K562 (cell line): ENCODE measurements at regions not wholly inside any gene's neighbourhood (a gene's known extent, or its start where the extent isn't known, plus 50 kb on each side); places are given as distances from the start of the nearest gene placed in this dataset.

Experiments used
- ATAC-seq: fragments of 200-7000 bp; cut with Tn5 transposase; 3 replicates; pipeline ENCODE4 v1.9.1; 2020; ENCODE audit warnings: moderate library complexity
- BruUV-seq: library from RNA; stranded (reverse); fragments of 400-500 nt; replicated peaks from 2 replicates; lab custom pipeline; 2021; lab: Mats Ljungman, UMichigan
- CTCF ChIA-PET: fragments of 300-600 bp; formaldehyde crosslinking; extraction: SDS; loops from one replicate; lab custom pipeline; 2021; ENCODE audit warnings: low intra/inter-chr PET ratio; lab: Yijun Ruan, JAX
- POLR2A ChIA-PET: fragments of 300-600, 350-650 bp; sonication (Branson Sonifier 250); formaldehyde crosslinking; extraction: SDS; loops from one replicate; lab custom pipeline; 2021; ENCODE audit warnings: antibody characterized with exemption, inconsistent platforms; lab: Yijun Ruan, JAX
- DNase-seq, 4 experiments: peaks; one replicate each; pipeline versions ENCODE4 v3.0.0 to v3.0.0-alpha.2; 2011 to 2018; ENCODE audit warnings: low spot score in 3 of 4, mixed read lengths in 3 of 4; ENCODE audit errors: extremely low read depth in 1 of 4
- FAIRE-seq: peaks from 2 replicates; lab custom pipeline; 2011; peaks lifted over from hg19 to GRCh38; lab: Jason Lieb, UNC
- H2AFZ ChIP-seq: 2 replicates; pipeline ENCODE4 v1.6.0; 2011; ENCODE audit warnings: low read depth, low read length, control low read depth, inconsistent platforms
- H3K27ac ChIP-seq: fragments of 200-600 bp; 3 replicates; pipeline ENCODE4 v1.8.0; 2011; ENCODE audit warnings: low read depth, mild to moderate bottlenecking, control low read depth, inconsistent platforms, low read length, moderate library complexity, mixed read lengths; ENCODE audit errors: extremely low read depth
- H3K27me3 ChIP-seq, 2 experiments: fragments of 300-600 bp in 1 of 2; 2 replicates in 1 of 2; 3 replicates in 1 of 2; pipeline versions ENCODE4 v1.6.0 to v1.8.0; 2011; ENCODE audit warnings: inconsistent platforms in 2 of 2, low read length in 2 of 2, mild to moderate bottlenecking in 1 of 2, mixed read lengths in 1 of 2, moderate library complexity in 1 of 2; ENCODE audit not compliant: control insufficient read depth in 2 of 2, insufficient read depth in 2 of 2
- H3K36me3 ChIP-seq: fragments of 300-600 bp; 3 replicates; pipeline ENCODE4 v1.8.0; 2011; ENCODE audit warnings: mild to moderate bottlenecking, low read length, inconsistent platforms; ENCODE audit not compliant: control insufficient read depth, insufficient read depth
- H3K4me1 ChIP-seq, 2 experiments: fragments of 200-600 bp in 1 of 2; replicated peaks in 1 of 2; 2 replicates in 1 of 2; 3 replicates in 1 of 2; pipeline versions ENCODE4 v1.5.1 to v1.8.0; 2011; ENCODE audit warnings: inconsistent platforms in 2 of 2, low read length in 2 of 2, mild to moderate bottlenecking in 1 of 2, mixed read lengths in 1 of 2, moderate library complexity in 1 of 2; ENCODE audit not compliant: control insufficient read depth in 2 of 2, insufficient read depth in 2 of 2
- H3K4me2 ChIP-seq: 2 replicates; pipeline ENCODE4 v1.6.1; 2011; ENCODE audit warnings: low read length, control low read depth, inconsistent platforms, mixed read lengths; ENCODE audit not compliant: insufficient read depth
- H3K4me3 ChIP-seq: fragments of 200-600 bp; sonication (generic), shearing (Covaris generic); 2 replicates; pipeline ENCODE4 v1.5.1; 2016; ENCODE audit warnings: control low read depth, inconsistent platforms
- H3K79me2 ChIP-seq: fragments of 200-600 bp; 3 replicates; pipeline ENCODE4 v1.8.0; 2011; ENCODE audit warnings: low read length, inconsistent platforms; ENCODE audit not compliant: control insufficient read depth, insufficient read depth
- H3K9ac ChIP-seq, 2 experiments: 2 replicates each; pipeline versions ENCODE4 v1.6.0 to v1.6.1; 2011; ENCODE audit warnings: low read depth in 2 of 2, low read length in 2 of 2, control low read depth in 1 of 2, inconsistent platforms in 1 of 2, mild to moderate bottlenecking in 1 of 2, mixed read lengths in 1 of 2; ENCODE audit not compliant: insufficient read depth in 1 of 2
- H3K9me1 ChIP-seq: one replicate; pipeline ENCODE4 v1.6.0; 2011; ENCODE audit warnings: inconsistent platforms, mild to moderate bottlenecking, low read length, moderate library complexity; ENCODE audit not compliant: control insufficient read depth, insufficient read depth
- H3K9me3 ChIP-seq: replicated peaks from 2 replicates; pipeline ENCODE4 v1.5.1; 2011; ENCODE audit warnings: low read depth, low read length, inconsistent platforms; ENCODE audit not compliant: control insufficient read depth, insufficient read depth
- H4K20me1 ChIP-seq: replicated peaks from 2 replicates; pipeline ENCODE4 v1.6.1; 2011; ENCODE audit warnings: low read length, inconsistent platforms, mixed read lengths; ENCODE audit not compliant: control insufficient read depth, insufficient read depth
- E2F3 ChIP-seq: fragments of 250-450 bp; sonication (Bioruptor Pico); IDR thresholded peaks from 2 replicates; pipeline ENCODE4 v1.4.0; 2020; ENCODE audit warnings: mild to moderate bottlenecking
- EZH2 ChIP-seq: IDR thresholded peaks from 2 replicates; pipeline ENCODE4 v1.6.1; 2012; ENCODE audit warnings: low read depth, mild to moderate bottlenecking, inconsistent platforms, low read length, borderline replicate concordance
- FOXO4 ChIP-seq: fragments of 450-650 bp; formaldehyde crosslinking; IDR thresholded peaks from 2 replicates; pipeline ENCODE4 v1.4.0; 2020; ENCODE audit warnings: mild to moderate bottlenecking, moderate library complexity
- GTF2A2 ChIP-seq: IDR thresholded peaks from 2 replicates; pipeline ENCODE4 v1.6.1; 2016; ENCODE audit warnings: mild to moderate bottlenecking, missing genetic modification characterization, missing compliant biosample characterization
- HNRNPLL ChIP-seq: fragments of 200-400 bp; formaldehyde crosslinking; IDR thresholded peaks from 2 replicates; pipeline ENCODE4 v1.6.1; 2017; ENCODE audit warnings: low read length, low read depth, mild to moderate bottlenecking; ENCODE audit not compliant: poor library complexity, severe bottlenecking
- HSF4 ChIP-seq: fragments of 250-450 bp; sonication (Bioruptor Pico); IDR thresholded peaks from 2 replicates; pipeline ENCODE4 v2.1.2; 2022; ENCODE audit warnings: mild to moderate bottlenecking, moderate library complexity, borderline replicate concordance
- MTA3 ChIP-seq: fragments of 450-650 bp; formaldehyde crosslinking; IDR thresholded peaks from 2 replicates; pipeline ENCODE4 v1.6.1; 2017; ENCODE audit warnings: mild to moderate bottlenecking, borderline replicate concordance
- MXD1 ChIP-seq: fragments of 250-450 bp; sonication (Bioruptor Pico); IDR thresholded peaks from 2 replicates; pipeline ENCODE4 v1.8.0; 2021; ENCODE audit warnings: borderline replicate concordance, mild to moderate bottlenecking, moderate library complexity; ENCODE audit not compliant: poor library complexity, severe bottlenecking
- PML ChIP-seq: IDR thresholded peaks from 2 replicates; pipeline ENCODE4 v1.6.1; 2012; ENCODE audit warnings: low read length, inconsistent platforms
- SAP30 ChIP-seq: fragments of 200-600 bp; sonication (generic); IDR thresholded peaks from 2 replicates; pipeline ENCODE4 v1.6.1; 2012; ENCODE audit warnings: borderline replicate concordance, low read depth, mild to moderate bottlenecking, moderate library complexity, low read length, control low read depth, inconsistent platforms; ENCODE audit not compliant: insufficient read depth, poor library complexity, severe bottlenecking
- SETDB1 ChIP-seq: IDR thresholded peaks from one replicate; pipeline ENCODE4 v1.6.1; 2012; ENCODE audit warnings: low read length, control low read depth, inconsistent platforms
- SRSF7 ChIP-seq: fragments of 200-400 bp; formaldehyde crosslinking; optimal IDR thresholded peaks from 2 replicates; pipeline ENCODE3; 2017; ENCODE audit warnings: mild to moderate bottlenecking, low read depth, low read length
- TCF15 ChIP-seq: fragments of 250-450 bp; sonication (Bioruptor Pico); IDR thresholded peaks from 2 replicates; pipeline ENCODE4 v1.8.0; 2022; ENCODE audit warnings: moderate library complexity, mild to moderate bottlenecking, inconsistent platforms
- THRAP3 ChIP-seq: fragments of 450-650 bp; IDR thresholded peaks from 2 replicates; pipeline ENCODE4 v1.6.1; 2016; ENCODE audit warnings: mild to moderate bottlenecking, inconsistent platforms, borderline replicate concordance
- ZEB2 ChIP-seq: fragments of 450-650 bp; IDR thresholded peaks from 2 replicates; pipeline ENCODE4 v1.6.1; 2016
- ZFP1 ChIP-seq: fragments of 450-650 bp; formaldehyde crosslinking; IDR thresholded peaks from 2 replicates; pipeline ENCODE4 v1.4.0; 2020; ENCODE audit warnings: mild to moderate bottlenecking, mixed read lengths
- ZNF253 ChIP-seq: fragments of 250-450 bp; sonication (Bioruptor Pico); conservative IDR thresholded peaks from 2 replicates; pipeline ENCODE4 v1.6.1; 2021; ENCODE audit warnings: mild to moderate bottlenecking
- ZNF586 ChIP-seq: fragments of 450-650 bp; formaldehyde crosslinking; conservative IDR thresholded peaks from 2 replicates; pipeline ENCODE4 v1.4.0; 2020; ENCODE audit warnings: mild to moderate bottlenecking, moderate library complexity
- ZNF655 ChIP-seq: fragments of 250-450 bp; sonication (Bioruptor Pico); IDR thresholded peaks from 2 replicates; pipeline ENCODE4 v1.5.0; 2021
- ZNF780A ChIP-seq: fragments of 250-450 bp; sonication (Bioruptor Pico); IDR thresholded peaks from 2 replicates; pipeline ENCODE4 v1.5.0; 2021; ENCODE audit warnings: mild to moderate bottlenecking
- WGBS: fragments of 100-300 bp; shearing (Covaris generic); methylation state at CpG from one replicate; pipeline ENCODE4 v1.1.6; 2016; ENCODE audit warnings: low coverage, mixed read lengths; ENCODE audit not compliant: insufficient coverage; ENCODE audit errors: missing lambda C conversion rate; 5-methylcytosine and 5-hydroxymethylcytosine counted together
- in situ Hi-C: fragments of 300-500 bp; cut with MboI; formaldehyde crosslinking; loops from 4 replicates; pipeline ENCODE4 v1.15.0; 2018; ENCODE audit warnings: inconsistent platforms, mixed read lengths
- intact Hi-C: fragments of 100-400 bp; cut with micrococcal nuclease; formaldehyde crosslinking; loops from 2 replicates; pipeline ENCODE4 v1.14.2; 2022

- Histone ChIP-seq H3K4me1 (no peaks in the 10 kb centered on the region), H3K27ac (no peak overlapping the region), H3K79me2 (no peaks in the 10 kb centered on the region), H3K9me3 (no peaks in the 10 kb centered on the region), H4K20me1 (no peaks in the 10 kb centered on the region), H3K4me2 (no peak overlapping the region), H3K4me3 (no peak overlapping the region), H3K9me1 (peaks cover 4% of the 10 kb centered on the region), H3K9ac (no peak overlapping the region), H2AFZ (no peak overlapping the region), H3K36me3 (no peaks in the 10 kb centered on the region), H3K27me3 (no peaks in the 10 kb centered on the region)
- FAIRE-seq (no peak), ATAC-seq (no peak), DNase-seq (no peak)
- BruUV-seq: no TSS peak
- POLR2A ChIA-PET: no interaction called here
- CTCF ChIA-PET: no interaction called here
- WGBS: 1% methylated on average over 6 of the region's 6 CpGs
- TF ChIP-seq FOXO4 (CRISPR knock-in tag) (no peak), ZNF253 (CRISPR knock-in tag) (no peak), ZEB2 (no peak), SRSF7 (no peak), ZFP1 (CRISPR knock-in tag) (no peak), MTA3 (no peak), E2F3 (CRISPR knock-in tag) (no peak), PML (no peak), MXD1 (CRISPR knock-in tag) (no peak), THRAP3 (no peak), EZH2 (no peak), ZNF655 (CRISPR knock-in tag) (no peak), GTF2A2 (tag) (no peak), ZNF780A (CRISPR knock-in tag) (no peak), HNRNPLL (no peak), SETDB1 (no peak), TCF15 (CRISPR knock-in tag) (no peak), ZNF586 (no peak), HSF4 (CRISPR knock-in tag) (no peak), SAP30 (no peak)
- intact Hi-C loops (no loop called here), in situ Hi-C loops (no loop called here)
Measured at GRCh38 chr6:156525541-156525940, 251.6 kb upstream of the ARID1B start.
